H9 (cell line): ENCODE measurements at regions not wholly inside any gene's neighbourhood (a gene's known extent, or its start where the extent isn't known, plus 50 kb on each side); places are given as distances from the start of the nearest gene placed in this dataset.

ENCODE experiments used
- DNase-seq: peaks from one replicate; pipeline ENCODE4 v3.0.0-alpha.2; 2017
- H2AFZ ChIP-seq: one replicate; pipeline ENCODE4 v1.6.1; 2013; ENCODE audit warnings: mild to moderate bottlenecking, low read length, control low read depth, moderate library complexity
- H2AK5ac ChIP-seq: 2 replicates; pipeline ENCODE4 v1.6.1; 2013; ENCODE audit warnings: low read length, control low read depth, mixed read lengths; ENCODE audit not compliant: insufficient read length
- H2BK120ac ChIP-seq: one replicate; pipeline ENCODE4 v1.6.1; 2013; ENCODE audit warnings: low read depth, mild to moderate bottlenecking, low read length, control low read depth, inconsistent platforms; ENCODE audit not compliant: poor library complexity, severe bottlenecking
- H2BK12ac ChIP-seq: 2 replicates; pipeline ENCODE4 v1.6.1; 2013; ENCODE audit warnings: low read length, control low read depth, mixed read lengths, low read depth; ENCODE audit not compliant: insufficient read length
- H2BK15ac ChIP-seq: 2 replicates; pipeline ENCODE4 v1.6.1; 2013; ENCODE audit warnings: low read depth, low read length, control low read depth
- H2BK20ac ChIP-seq: one replicate; pipeline ENCODE4 v1.6.1; 2013; ENCODE audit warnings: low read depth, mild to moderate bottlenecking, low read length, control low read depth, inconsistent platforms; ENCODE audit not compliant: poor library complexity, severe bottlenecking
- H2BK5ac ChIP-seq: 2 replicates; pipeline ENCODE4 v1.6.1; 2013; ENCODE audit warnings: low read length, control low read depth, mixed read lengths; ENCODE audit not compliant: insufficient read length
- H3K14ac ChIP-seq: 2 replicates; pipeline ENCODE4 v1.6.1; 2013; ENCODE audit warnings: low read length, control low read depth; ENCODE audit not compliant: insufficient read depth
- H3K18ac ChIP-seq: 2 replicates; pipeline ENCODE4 v1.6.1; 2013; ENCODE audit warnings: low read depth, mild to moderate bottlenecking, mixed read lengths, low read length, control low read depth; ENCODE audit not compliant: insufficient read length
- H3K23ac ChIP-seq: 2 replicates; pipeline ENCODE4 v1.6.1; 2013; ENCODE audit warnings: low read length, control low read depth, mixed read lengths, low read depth; ENCODE audit not compliant: insufficient read length
- H3K23me2 ChIP-seq: 2 replicates; pipeline ENCODE4 v1.6.1; 2013; ENCODE audit warnings: low read depth, mild to moderate bottlenecking, mixed read lengths, low read length, control low read depth; ENCODE audit not compliant: insufficient read length, poor library complexity, severe bottlenecking
- H3K27ac ChIP-seq: 2 replicates; pipeline ENCODE4 v1.5.1; 2013; ENCODE audit warnings: low read length, control low read depth, mixed read lengths, low read depth; ENCODE audit not compliant: insufficient read length
- H3K27me3 ChIP-seq: 2 replicates; pipeline ENCODE4 v1.6.1; 2013; ENCODE audit warnings: low read length, control low read depth, inconsistent platforms; ENCODE audit not compliant: insufficient read depth
- H3K4ac ChIP-seq: 2 replicates; pipeline ENCODE4 v1.6.1; 2013; ENCODE audit warnings: low read depth, mild to moderate bottlenecking, control low read depth, inconsistent platforms, low read length, moderate library complexity
- H3K4me1 ChIP-seq: 2 replicates; pipeline ENCODE4 v1.6.1; 2013; ENCODE audit warnings: low read length, control low read depth, inconsistent platforms; ENCODE audit not compliant: insufficient read depth
- H3K4me2 ChIP-seq: 2 replicates; pipeline ENCODE4 v1.6.1; 2013; ENCODE audit warnings: low read length, control low read depth, mixed read lengths; ENCODE audit not compliant: insufficient read length, insufficient read depth
- H3K56ac ChIP-seq: 2 replicates; pipeline ENCODE4 v1.6.1; 2013; ENCODE audit warnings: low read depth, mild to moderate bottlenecking, mixed read lengths, low read length, control low read depth; ENCODE audit not compliant: insufficient read length
- H3K79me1 ChIP-seq: 2 replicates; pipeline ENCODE4 v1.6.1; 2013; ENCODE audit warnings: low read depth, mild to moderate bottlenecking, moderate library complexity, low read length, control low read depth, inconsistent platforms; ENCODE audit not compliant: insufficient read depth, poor library complexity, severe bottlenecking
- H3K79me2 ChIP-seq: 2 replicates; pipeline ENCODE4 v1.6.1; 2013; ENCODE audit warnings: low read length, control low read depth, inconsistent platforms; ENCODE audit not compliant: insufficient read depth
- H3K9ac ChIP-seq: 2 replicates; pipeline ENCODE4 v1.6.1; 2013; ENCODE audit warnings: low read length, control low read depth, mixed read lengths; ENCODE audit not compliant: insufficient read length; ENCODE audit errors: extremely low read depth
- H3K9me3 ChIP-seq: one replicate; pipeline ENCODE4 v1.6.1; 2013; ENCODE audit warnings: low read depth, low read length, inconsistent platforms; ENCODE audit not compliant: control insufficient read depth
- H3T11ph ChIP-seq: one replicate; pipeline ENCODE4 v1.6.1; 2013; ENCODE audit warnings: mild to moderate bottlenecking, low read length, control low read depth, inconsistent platforms
- H4K20me1 ChIP-seq: one replicate; pipeline ENCODE4 v1.6.1; 2013; ENCODE audit not compliant: control insufficient read depth, insufficient read length, insufficient read depth
- H4K5ac ChIP-seq: 2 replicates; pipeline ENCODE4 v1.6.1; 2013; ENCODE audit warnings: low read depth, mild to moderate bottlenecking, mixed read lengths, low read length, control low read depth; ENCODE audit not compliant: insufficient read length
- H4K8ac ChIP-seq: replicated peaks from 2 replicates; pipeline ENCODE4 v1.6.1; 2013; ENCODE audit warnings: low read length, control low read depth, mixed read lengths, low read depth; ENCODE audit not compliant: insufficient read length
- H4K91ac ChIP-seq: 2 replicates; pipeline ENCODE4 v1.6.1; 2013; ENCODE audit warnings: low read depth, mild to moderate bottlenecking, moderate library complexity, mixed read lengths, low read length, control low read depth; ENCODE audit not compliant: insufficient read length
- H3K27ac Mint-ChIP-seq, 3 experiments: 2 replicates in 2 of 3; 3 replicates in 1 of 3; pipeline ENCODE4 v1.8.0; 2020 to 2021; ENCODE audit warnings: mixed read lengths in 3 of 3, mild to moderate bottlenecking in 1 of 3, moderate library complexity in 1 of 3
- H3K27me3 Mint-ChIP-seq: 2 replicates; pipeline ENCODE4 v1.8.0; 2021; ENCODE audit warnings: low read depth, mild to moderate bottlenecking, moderate library complexity, mixed read lengths
- H3K36me3 Mint-ChIP-seq, 3 experiments: 2 replicates in 2 of 3; 3 replicates in 1 of 3; pipeline ENCODE4 v1.8.0; 2020 to 2021; ENCODE audit warnings: low read depth in 3 of 3, mixed read lengths in 3 of 3; ENCODE audit not compliant: insufficient read depth in 1 of 3
- H3K4me1 Mint-ChIP-seq, 2 experiments: 2 replicates each; pipeline ENCODE4 v1.8.0; 2020; ENCODE audit warnings: mixed read lengths in 2 of 2
- H3K4me3 Mint-ChIP-seq, 2 experiments: 2 replicates in 1 of 2; 3 replicates in 1 of 2; pipeline ENCODE4 v1.8.0; 2020 to 2021; ENCODE audit warnings: mild to moderate bottlenecking in 2 of 2, mixed read lengths in 2 of 2, moderate library complexity in 1 of 2
- H3K9me3 Mint-ChIP-seq, 2 experiments: 2 replicates in 1 of 2; 3 replicates in 1 of 2; pipeline ENCODE4 v1.8.0; 2020; ENCODE audit warnings: mild to moderate bottlenecking in 2 of 2, mixed read lengths in 2 of 2, moderate library complexity in 1 of 2
- WGBS: extraction: QIAGEN DNeasy Blood & Tissue Kit; methylation state at CpG from one replicate; pipeline ENCODE4 v1.1.7; 2013; ENCODE audit warnings: missing lambda C conversion rate, low lambda C conversion rate, mixed read lengths; ENCODE audit not compliant: insufficient read length; ENCODE audit errors: extremely low coverage; 5-methylcytosine and 5-hydroxymethylcytosine counted together
- TF ChIP-seq, protein P1 (sequence below): fragments of 200-600 bp; sonication (generic); conservative IDR thresholded peaks from 3 replicates; pipeline ENCODE4 v1.8.0; 2021; ENCODE audit warnings: antibody characterized with exemption, mild to moderate bottlenecking

DNA sequence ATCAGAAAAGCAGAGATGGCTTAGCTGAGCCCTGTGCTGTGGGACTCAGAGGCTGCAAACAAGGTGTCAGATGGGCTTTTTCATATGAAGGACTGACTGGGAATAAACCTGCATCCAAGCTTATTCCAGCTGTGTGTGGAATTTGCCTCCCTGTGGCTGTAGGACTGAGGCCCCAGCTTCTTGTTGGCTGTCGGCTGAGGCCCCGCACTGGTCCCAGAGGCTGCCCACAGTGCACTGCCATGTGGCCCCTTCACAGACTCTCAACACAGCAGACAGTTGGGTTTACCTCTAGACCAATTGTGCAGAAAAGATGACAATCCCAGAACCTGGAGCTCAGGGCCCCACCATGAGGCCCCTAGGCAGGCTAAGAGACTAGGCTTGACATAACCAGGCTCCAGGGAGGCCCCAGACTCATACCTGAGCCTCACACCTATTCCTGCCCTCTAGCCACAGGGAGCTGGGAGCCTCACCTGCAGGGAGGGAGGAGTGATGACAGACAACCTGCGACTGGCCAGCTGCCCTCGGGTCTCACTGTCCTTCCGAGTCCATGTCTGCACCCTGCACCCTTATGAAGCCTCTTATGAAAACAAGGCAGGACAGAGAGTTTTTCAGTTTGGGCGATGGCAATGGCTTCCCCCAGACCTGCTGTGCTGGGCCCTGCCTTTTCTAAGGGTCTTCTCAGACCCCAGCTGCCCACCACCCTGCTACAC lies 615.5 kb downstream of the NPHP4 start:
- Histone ChIP-seq H4K5ac (no peak overlapping the region), H2AFZ (no peak overlapping the region), H4K91ac (no peak overlapping the region), H2BK5ac (no peak overlapping the region), H3K23ac (no peak overlapping the region), H3T11ph (no peak overlapping the region), H2AK5ac (no peak overlapping the region), H3K79me2 (no peaks in the 10 kb centered on the region), H2BK20ac (no peak overlapping the region), H3K56ac (no peak overlapping the region), H4K8ac (no peak overlapping the region), H2BK12ac (no peak overlapping the region), H3K4me2 (no peak overlapping the region), H3K9ac (no peak overlapping the region), H4K20me1 (no peaks in the 10 kb centered on the region), H3K27ac (no peak overlapping the region), H3K4me1 (no peaks in the 10 kb centered on the region), H3K79me1 (no peaks in the 10 kb centered on the region), H3K14ac (no peak overlapping the region), H3K23me2 (peaks cover 3% of the 10 kb centered on the region), H3K9me3 (peaks cover 5% of the 10 kb centered on the region), H2BK15ac (no peak overlapping the region), H3K18ac (no peak overlapping the region), H3K4ac (no peak overlapping the region), H3K27me3 (no peaks in the 10 kb centered on the region), H2BK120ac (no peak overlapping the region)
- TF ChIP-seq, protein P1, sequence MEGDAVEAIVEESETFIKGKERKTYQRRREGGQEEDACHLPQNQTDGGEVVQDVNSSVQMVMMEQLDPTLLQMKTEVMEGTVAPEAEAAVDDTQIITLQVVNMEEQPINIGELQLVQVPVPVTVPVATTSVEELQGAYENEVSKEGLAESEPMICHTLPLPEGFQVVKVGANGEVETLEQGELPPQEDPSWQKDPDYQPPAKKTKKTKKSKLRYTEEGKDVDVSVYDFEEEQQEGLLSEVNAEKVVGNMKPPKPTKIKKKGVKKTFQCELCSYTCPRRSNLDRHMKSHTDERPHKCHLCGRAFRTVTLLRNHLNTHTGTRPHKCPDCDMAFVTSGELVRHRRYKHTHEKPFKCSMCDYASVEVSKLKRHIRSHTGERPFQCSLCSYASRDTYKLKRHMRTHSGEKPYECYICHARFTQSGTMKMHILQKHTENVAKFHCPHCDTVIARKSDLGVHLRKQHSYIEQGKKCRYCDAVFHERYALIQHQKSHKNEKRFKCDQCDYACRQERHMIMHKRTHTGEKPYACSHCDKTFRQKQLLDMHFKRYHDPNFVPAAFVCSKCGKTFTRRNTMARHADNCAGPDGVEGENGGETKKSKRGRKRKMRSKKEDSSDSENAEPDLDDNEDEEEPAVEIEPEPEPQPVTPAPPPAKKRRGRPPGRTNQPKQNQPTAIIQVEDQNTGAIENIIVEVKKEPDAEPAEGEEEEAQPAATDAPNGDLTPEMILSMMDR, result no peak
- Mint-ChIP-seq H3K36me3 (peaks cover 2 to 15% (median 10%) of the 10 kb centered on the region in 3 experiments; a peak in 6 of 7 replicates), H3K4me1 (peaks cover 4% of the 10 kb centered on the region in 2 experiments; a peak in 2 of 4 replicates), H3K4me3 (no peak overlapping the region), H3K27me3 (peaks cover 11% of the 10 kb centered on the region), H3K27ac (no peak overlapping the region), H3K9me3 (peaks cover 14 to 19% of the 10 kb centered on the region in 2 experiments; a peak in 4 of 5 replicates)
- no CpG with 5 or more reads among the region's 6 CpGs for WGBS
- no peak for DNase-seq
